AG09319 (cell line): ENCODE measurements at regions not wholly inside any gene's neighbourhood (a gene's known extent, or its start where the extent isn't known, plus 50 kb on each side); places are given as distances from the start of the nearest gene placed in this dataset.

Experiments
- DNase-seq: peaks from one replicate; pipeline ENCODE4 v3.0.0-alpha.2; 2010; ENCODE audit warnings: low read depth; ENCODE audit errors: extremely low read depth
- CTCF ChIP-seq: IDR thresholded peaks from 2 replicates; pipeline ENCODE4 v1.5.1; 2011; ENCODE audit warnings: low read depth, mild to moderate bottlenecking, inconsistent platforms, low read length, moderate library complexity

- no peak for DNase-seq
- TF ChIP-seq CTCF: no peak
Observed at GRCh38 chr1:79441238-79441637, 434.7 kb upstream of the ADGRL4 start.

GRCh38 chr1:79437540-79437939 is 431.0 kb upstream of the ADGRL4 start:
- TF ChIP-seq CTCF: no peak
- no peak for DNase-seq

- no peak for TF ChIP-seq CTCF
- no peak for DNase-seq
Observed at GRCh38 chr1:79431340-79431739, 424.8 kb upstream of the ADGRL4 start.

- DNase-seq: no peak
- no peak for TF ChIP-seq CTCF
Observed at GRCh38 chr1:79430437-79430836, 423.9 kb upstream of the ADGRL4 start.

GRCh38 chr1:79422726-79423125 is 416.2 kb upstream of the ADGRL4 start:
- TF ChIP-seq CTCF: no peak
- no peak for DNase-seq

- TF ChIP-seq CTCF: no peak
- no peak for DNase-seq
Observed at GRCh38 chr1:79398501-79398900, 392.0 kb upstream of the ADGRL4 start.

GRCh38 chr1:79396901-79397300 is 390.4 kb upstream of the ADGRL4 start:
- DNase-seq: no peak
- no peak for TF ChIP-seq CTCF
